IPS-15b (cell line): ENCODE measurements at regions not wholly inside any gene's neighbourhood (a gene's known extent, or its start where the extent isn't known, plus 50 kb on each side); places are given as distances from the start of the nearest gene placed in this dataset.

Experiments
- H3K27me3 ChIP-seq: one replicate; pipeline ENCODE4 v1.6.1; 2013; ENCODE audit warnings: low read length; ENCODE audit not compliant: control insufficient read depth, insufficient read depth
- H3K36me3 ChIP-seq: one replicate; pipeline ENCODE4 v1.6.1; 2013; ENCODE audit warnings: low read length; ENCODE audit not compliant: control insufficient read depth, insufficient read depth
- H3K4me1 ChIP-seq: one replicate; pipeline ENCODE4 v1.6.1; 2013; ENCODE audit warnings: mild to moderate bottlenecking, low read length; ENCODE audit not compliant: control insufficient read depth, insufficient read depth
- H3K4me3 ChIP-seq: one replicate; pipeline ENCODE4 v1.5.1; 2013; ENCODE audit warnings: low read depth, low read length
- H3K9ac ChIP-seq: one replicate; pipeline ENCODE4 v1.6.1; 2013; ENCODE audit warnings: low read depth, mild to moderate bottlenecking, low read length
- H3K9me3 ChIP-seq: one replicate; pipeline ENCODE4 v1.6.1; 2013; ENCODE audit warnings: mild to moderate bottlenecking, low read length; ENCODE audit not compliant: control insufficient read depth, insufficient read depth

GRCh38 chr4:24416293-24416692 is 168.1 kb downstream of the DHX15 start:
- Histone ChIP-seq H3K36me3 (no peaks in the 10 kb centered on the region), H3K4me1 (peaks cover 12% of the 10 kb centered on the region), H3K27me3 (peaks cover 14% of the 10 kb centered on the region), H3K9me3 (no peaks in the 10 kb centered on the region), H3K4me3 (no peak overlapping the region), H3K9ac (no peak overlapping the region)

DNA sequence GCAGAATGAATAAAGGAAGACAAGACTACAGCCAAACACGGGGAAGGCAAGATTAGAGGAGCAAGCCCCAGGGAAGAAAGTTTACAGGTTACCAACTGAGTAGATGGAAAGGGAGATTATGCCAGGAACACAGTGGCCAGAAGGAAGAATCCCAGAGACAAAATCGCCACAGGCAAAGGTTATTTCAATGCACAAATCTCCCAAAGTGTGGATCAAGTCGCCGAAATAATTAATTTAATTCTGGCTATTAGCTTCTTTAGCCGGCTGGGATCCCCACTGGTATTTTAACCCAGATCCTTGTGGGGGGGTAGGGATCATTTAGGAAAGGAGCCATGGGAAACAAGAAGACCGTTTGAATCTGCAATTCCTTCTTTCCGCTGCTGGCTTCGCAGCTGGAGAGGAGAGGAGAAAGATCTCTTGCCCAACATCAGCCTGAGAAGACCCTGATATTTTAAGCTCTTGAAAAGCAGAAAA is 171.0 kb downstream of the DHX15 start:
- H3K9ac ChIP-seq, result no peak overlapping the region
- peaks cover 18% of the 10 kb centered on the region for H3K27me3 ChIP-seq
- no peak overlapping the region for H3K4me3 ChIP-seq
- H3K9me3 ChIP-seq, result no peaks in the 10 kb centered on the region
- no peaks in the 10 kb centered on the region for H3K36me3 ChIP-seq
- H3K4me1 ChIP-seq, result peaks cover 9% of the 10 kb centered on the region

- Histone ChIP-seq H3K36me3 (no peaks in the 10 kb centered on the region), H3K4me3 (no peak overlapping the region), H3K9me3 (no peaks in the 10 kb centered on the region), H3K4me1 (peaks cover 9% of the 10 kb centered on the region), H3K27me3 (peaks cover 16% of the 10 kb centered on the region), H3K9ac (no peak overlapping the region)
These were observed 172.5 kb downstream of the DHX15 start for GRCh38 chr4:24411806-24412205.

DNA sequence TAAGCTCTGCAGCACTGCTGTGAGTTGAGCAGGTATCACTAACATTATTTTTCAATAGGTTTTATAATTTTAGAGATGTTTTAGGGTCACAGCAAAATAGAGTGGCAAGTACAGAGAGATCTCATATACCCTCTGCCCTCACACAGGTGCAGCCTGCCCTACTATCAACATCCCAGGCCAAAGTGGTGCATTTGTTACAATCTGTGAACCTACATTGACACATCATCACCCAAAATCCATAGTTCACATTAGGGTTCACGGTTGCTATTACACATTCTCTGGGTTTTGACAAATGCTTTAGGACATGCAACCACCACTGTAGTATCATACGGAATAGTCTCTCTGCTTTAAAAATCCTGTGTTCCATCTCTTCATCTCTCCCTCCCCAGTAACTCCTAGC is 173.1 kb downstream of the DHX15 start:
- Histone ChIP-seq H3K9me3 (no peaks in the 10 kb centered on the region), H3K27me3 (peaks cover 18% of the 10 kb centered on the region), H3K4me3 (no peak overlapping the region), H3K4me1 (peaks cover 9% of the 10 kb centered on the region), H3K36me3 (no peaks in the 10 kb centered on the region), H3K9ac (no peak overlapping the region)

DNA sequence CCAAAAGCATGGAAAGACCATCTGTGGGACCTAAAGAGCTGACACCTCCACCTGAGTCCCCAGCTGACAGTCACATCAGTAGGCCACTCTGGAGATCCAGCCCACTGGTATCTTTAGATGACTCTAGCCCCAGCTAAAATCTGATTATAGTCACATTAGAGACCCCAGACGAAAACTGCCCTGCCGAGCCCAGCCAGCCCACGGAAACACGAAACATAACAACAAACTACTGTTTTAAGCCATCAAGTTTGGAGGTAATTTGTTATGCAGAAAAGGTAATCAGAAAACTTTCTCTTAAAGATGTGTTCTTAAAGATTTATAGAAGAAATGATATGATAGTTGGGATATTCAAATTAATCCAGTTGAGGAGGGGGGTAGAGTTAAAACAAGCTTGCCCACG is 175.7 kb downstream of the DHX15 start:
- Histone ChIP-seq H3K27me3 (peaks cover 12% of the 10 kb centered on the region), H3K9me3 (no peaks in the 10 kb centered on the region), H3K4me3 (no peak overlapping the region), H3K4me1 (peaks cover 4% of the 10 kb centered on the region), H3K9ac (no peak overlapping the region), H3K36me3 (no peaks in the 10 kb centered on the region)

GRCh38 chr4:24405926-24406325 is 178.4 kb downstream of the DHX15 start:
- no peaks in the 10 kb centered on the region for H3K4me1 ChIP-seq
- H3K36me3 ChIP-seq, result no peaks in the 10 kb centered on the region
- H3K9ac ChIP-seq, result no peak overlapping the region
- peaks cover 2% of the 10 kb centered on the region for H3K27me3 ChIP-seq
- H3K4me3 ChIP-seq, result no peak overlapping the region
- H3K9me3 ChIP-seq, result no peaks in the 10 kb centered on the region

DNA sequence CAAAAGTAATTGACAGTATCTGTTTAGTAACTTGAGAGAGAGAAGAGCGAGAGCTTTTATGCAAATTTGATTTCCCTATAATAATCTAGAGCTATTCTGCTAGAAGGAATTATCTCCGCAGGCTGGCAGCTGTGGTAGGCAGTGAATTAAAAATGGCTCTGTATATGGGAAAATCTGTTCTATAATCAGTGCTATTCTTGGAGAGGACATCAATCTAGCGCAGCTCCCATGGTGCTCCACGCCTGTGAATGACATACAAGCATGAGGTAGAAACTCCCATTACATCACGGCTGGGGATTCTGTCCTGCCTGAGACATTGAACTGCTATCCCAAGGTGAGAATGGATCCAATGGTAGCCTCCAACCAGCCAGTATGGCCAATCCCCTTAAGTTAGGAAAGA is 179.0 kb downstream of the DHX15 start:
- Histone ChIP-seq H3K9ac (no peak overlapping the region), H3K36me3 (no peaks in the 10 kb centered on the region), H3K4me3 (no peak overlapping the region), H3K27me3 (peaks cover 2% of the 10 kb centered on the region), H3K9me3 (no peaks in the 10 kb centered on the region), H3K4me1 (no peaks in the 10 kb centered on the region)

DNA sequence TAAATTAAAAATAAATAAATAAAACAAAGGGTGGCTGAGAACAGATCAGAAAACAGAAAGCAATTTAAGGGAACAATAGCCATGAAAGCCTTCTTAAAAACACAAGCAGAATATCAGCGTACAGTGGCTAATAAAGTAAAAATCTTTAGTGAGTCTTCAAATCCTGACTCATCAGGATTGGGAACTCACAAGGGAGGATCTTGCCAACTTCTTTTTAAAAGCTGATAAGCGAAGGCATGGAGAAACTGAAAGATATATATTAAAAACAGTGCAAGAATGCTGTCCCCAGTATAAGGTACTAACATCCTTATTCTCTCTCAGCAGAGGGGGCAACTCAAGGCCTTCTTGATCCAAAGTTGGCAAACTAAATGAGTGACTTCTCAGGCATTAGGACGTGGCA is 180.1 kb downstream of the DHX15 start:
- Histone ChIP-seq H3K9me3 (no peaks in the 10 kb centered on the region), H3K4me1 (no peaks in the 10 kb centered on the region), H3K4me3 (no peak overlapping the region), H3K27me3 (peaks cover 2% of the 10 kb centered on the region), H3K36me3 (no peaks in the 10 kb centered on the region), H3K9ac (no peak overlapping the region)

- no peak overlapping the region for H3K9ac ChIP-seq
- H3K27me3 ChIP-seq, result peaks cover 2% of the 10 kb centered on the region
- no peaks in the 10 kb centered on the region for H3K4me1 ChIP-seq
- no peak overlapping the region for H3K4me3 ChIP-seq
- no peaks in the 10 kb centered on the region for H3K36me3 ChIP-seq
- no peaks in the 10 kb centered on the region for H3K9me3 ChIP-seq
These were observed 181.1 kb downstream of the DHX15 start for GRCh38 chr4:24403265-24403664.

DNA sequence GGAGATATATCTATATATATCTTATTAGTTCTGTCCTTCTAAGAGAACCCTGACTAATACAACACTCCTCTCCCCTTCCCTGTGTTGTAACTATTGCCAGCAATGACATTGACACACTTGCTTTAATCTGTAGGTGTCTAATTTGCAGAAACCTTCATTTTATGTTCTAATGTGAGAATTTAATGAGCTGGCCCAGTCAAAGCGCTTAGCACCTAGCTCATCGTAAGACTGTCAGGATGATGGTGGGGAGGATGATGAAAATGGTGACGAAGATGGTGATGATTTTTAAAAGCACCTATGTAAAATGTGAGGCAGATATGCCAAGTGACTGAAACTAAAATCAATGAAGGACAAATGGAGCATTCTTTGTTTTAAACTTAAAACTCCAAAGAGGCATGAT is 183.8 kb downstream of the DHX15 start:
- Histone ChIP-seq H3K4me3 (no peak overlapping the region), H3K27me3 (peaks cover 5% of the 10 kb centered on the region), H3K9ac (no peak overlapping the region), H3K4me1 (no peaks in the 10 kb centered on the region), H3K36me3 (no peaks in the 10 kb centered on the region), H3K9me3 (no peaks in the 10 kb centered on the region)

DNA sequence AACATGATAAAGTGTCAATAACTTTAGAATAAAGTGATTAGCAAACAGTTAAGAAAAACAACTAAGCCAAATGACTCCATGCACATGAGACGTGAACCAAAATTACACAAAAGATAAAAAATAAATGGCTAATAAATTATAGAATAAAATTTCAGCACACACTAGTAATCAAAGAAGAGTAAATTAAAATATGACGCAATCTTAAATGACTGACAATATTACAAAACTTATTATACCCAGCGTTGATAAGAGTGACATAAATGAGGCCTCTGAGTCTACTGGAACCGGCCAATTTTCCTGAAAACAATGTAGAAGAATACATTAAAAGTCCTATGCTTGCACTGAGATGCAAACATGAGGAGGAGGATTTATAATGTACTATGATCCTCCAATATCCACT is 187.4 kb downstream of the DHX15 start:
- no peaks in the 10 kb centered on the region for H3K9me3 ChIP-seq
- H3K4me1 ChIP-seq, result no peaks in the 10 kb centered on the region
- H3K4me3 ChIP-seq, result no peak overlapping the region
- no peaks in the 10 kb centered on the region for H3K36me3 ChIP-seq
- no peak overlapping the region for H3K9ac ChIP-seq
- H3K27me3 ChIP-seq, result peaks cover 8% of the 10 kb centered on the region

- Histone ChIP-seq H3K4me1 (no peaks in the 10 kb centered on the region), H3K4me3 (no peak overlapping the region), H3K9me3 (no peaks in the 10 kb centered on the region), H3K27me3 (peaks cover 8% of the 10 kb centered on the region), H3K36me3 (no peaks in the 10 kb centered on the region), H3K9ac (no peak overlapping the region)
These were observed 188.4 kb downstream of the DHX15 start for GRCh38 chr4:24395937-24396336.

DNA sequence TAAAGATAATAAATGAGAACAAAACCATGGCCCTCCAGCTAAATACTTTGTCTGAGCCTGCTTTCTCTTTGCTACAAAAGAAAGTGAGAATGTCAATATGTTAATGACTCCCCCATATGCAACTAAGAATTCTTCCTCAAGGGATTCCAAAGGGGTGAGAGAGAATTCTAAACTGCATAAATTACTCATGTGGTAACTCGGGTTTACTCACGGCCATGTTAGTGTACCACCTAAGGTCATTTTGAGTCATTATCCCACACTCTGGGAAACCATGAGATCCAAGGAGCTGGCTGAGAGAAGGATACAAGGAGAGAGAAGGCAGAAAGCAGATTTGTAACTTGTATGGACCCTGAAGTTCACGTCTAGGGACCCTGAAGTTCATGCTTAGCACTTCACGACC is 190.3 kb downstream of the DHX15 start:
- H3K9me3 ChIP-seq, result no peaks in the 10 kb centered on the region
- H3K4me3 ChIP-seq, result no peak overlapping the region
- no peaks in the 10 kb centered on the region for H3K36me3 ChIP-seq
- H3K9ac ChIP-seq, result no peak overlapping the region
- no peaks in the 10 kb centered on the region for H3K4me1 ChIP-seq
- peaks cover 8% of the 10 kb centered on the region for H3K27me3 ChIP-seq
